Neural progenitor cell (in vitro differentiated cells): ENCODE measurements at regions not wholly inside any gene's neighbourhood (a gene's known extent, or its start where the extent isn't known, plus 50 kb on each side); places are given as distances from the start of the nearest gene placed in this dataset.

Source experiments
- EZH2 ChIP-seq: fragments of 200-600 bp; sonication (generic); IDR thresholded peaks from 2 replicates; pipeline ENCODE4 v1.6.1; 2017; ENCODE audit warnings: antibody characterized with exemption, mild to moderate bottlenecking, moderate library complexity
- TF ChIP-seq, protein P1 (sequence below): fragments of 200-600 bp; sonication (generic); IDR thresholded peaks from 2 replicates; pipeline ENCODE4 v1.5.1; 2017; ENCODE audit warnings: antibody characterized with exemption, mild to moderate bottlenecking

DNA sequence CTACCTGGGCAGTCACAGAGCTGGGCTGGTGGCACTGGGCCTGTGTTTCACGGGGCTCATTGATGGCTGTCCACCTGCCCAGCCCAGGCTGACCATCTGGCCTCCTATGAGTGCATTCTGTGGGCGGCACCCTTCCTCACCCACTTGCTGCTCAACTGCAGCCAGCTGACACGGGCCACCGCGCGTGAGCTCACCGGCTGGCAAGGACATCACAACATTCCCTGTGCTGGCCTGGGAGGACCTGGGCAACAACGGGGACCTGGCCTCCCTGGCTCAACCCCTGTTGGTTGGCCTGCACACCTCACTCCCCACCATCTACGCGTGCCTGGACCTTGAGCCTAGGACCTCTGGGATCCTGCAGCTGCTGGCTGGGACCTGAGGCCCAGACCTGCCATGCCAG lies 98.2 kb upstream of the DTNA start:
- TF ChIP-seq, protein P1, sequence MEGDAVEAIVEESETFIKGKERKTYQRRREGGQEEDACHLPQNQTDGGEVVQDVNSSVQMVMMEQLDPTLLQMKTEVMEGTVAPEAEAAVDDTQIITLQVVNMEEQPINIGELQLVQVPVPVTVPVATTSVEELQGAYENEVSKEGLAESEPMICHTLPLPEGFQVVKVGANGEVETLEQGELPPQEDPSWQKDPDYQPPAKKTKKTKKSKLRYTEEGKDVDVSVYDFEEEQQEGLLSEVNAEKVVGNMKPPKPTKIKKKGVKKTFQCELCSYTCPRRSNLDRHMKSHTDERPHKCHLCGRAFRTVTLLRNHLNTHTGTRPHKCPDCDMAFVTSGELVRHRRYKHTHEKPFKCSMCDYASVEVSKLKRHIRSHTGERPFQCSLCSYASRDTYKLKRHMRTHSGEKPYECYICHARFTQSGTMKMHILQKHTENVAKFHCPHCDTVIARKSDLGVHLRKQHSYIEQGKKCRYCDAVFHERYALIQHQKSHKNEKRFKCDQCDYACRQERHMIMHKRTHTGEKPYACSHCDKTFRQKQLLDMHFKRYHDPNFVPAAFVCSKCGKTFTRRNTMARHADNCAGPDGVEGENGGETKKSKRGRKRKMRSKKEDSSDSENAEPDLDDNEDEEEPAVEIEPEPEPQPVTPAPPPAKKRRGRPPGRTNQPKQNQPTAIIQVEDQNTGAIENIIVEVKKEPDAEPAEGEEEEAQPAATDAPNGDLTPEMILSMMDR: no peak
- no peak for TF ChIP-seq EZH2
